Vagina (tissue), 2 donors: ENCODE measurements at regions not wholly inside any gene's neighbourhood (a gene's known extent, or its start where the extent isn't known, plus 50 kb on each side); places are given as distances from the start of the nearest gene placed in this dataset.

Experiments used
- POLR2A ChIP-seq, 2 donors: fragments of 450-650 bp; IDR thresholded peaks; one replicate each; pipeline ENCODE4 v1.6.1; 2017; ENCODE audit warnings: antibody characterized with exemption in 2 of 2, mild to moderate bottlenecking in 2 of 2, moderate library complexity in 2 of 2
- POLR2AphosphoS5 ChIP-seq, 2 donors: sonication (generic); formaldehyde crosslinking; IDR thresholded peaks; one replicate each; pipeline ENCODE4 v1.9.0; 2017; ENCODE audit warnings: antibody characterized with exemption in 2 of 2, mild to moderate bottlenecking in 2 of 2, low read depth in 1 of 2; ENCODE audit not compliant: insufficient read depth in 1 of 2
- TF ChIP-seq, protein P1 (sequence below), 3 experiments: fragments of 450-650 bp in 2 of 3; fragments of 200-600 bp in 1 of 3; sonication (generic) in 1 of 3; IDR thresholded peaks; one replicate each; pipeline ENCODE4 v1.5.1; 2017 to 2019; ENCODE audit warnings: antibody characterized with exemption in 3 of 3, mild to moderate bottlenecking in 2 of 3, moderate library complexity in 2 of 3

DNA sequence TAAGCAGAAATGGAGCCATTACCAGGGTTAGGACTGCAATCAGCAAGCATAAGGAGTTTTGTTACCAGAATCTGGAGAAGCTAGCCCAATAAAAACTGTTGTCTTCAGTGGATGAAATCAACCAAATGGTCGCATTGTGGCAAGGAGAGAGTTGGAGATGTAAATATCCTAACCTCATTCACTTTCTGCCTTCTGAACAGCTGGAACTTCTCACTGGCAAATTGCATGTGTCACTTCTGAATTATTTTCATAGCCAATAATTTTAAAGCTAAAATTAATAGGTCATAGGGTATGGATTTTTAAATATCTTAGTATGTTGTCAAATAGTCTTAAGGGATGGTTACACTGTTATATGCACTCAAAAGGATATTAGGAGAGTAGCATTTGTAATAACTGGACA, 121.6 kb downstream of the SUCNR1 start:
- no peak for TF ChIP-seq POLR2A (IDR thresholded peaks at IDR 0.05)
- no peak for TF ChIP-seq POLR2AphosphoS5 (IDR thresholded peaks at IDR 0.05; ENCODE audit: insufficient read depth in 1 of 2, low read depth in 1 of 2)
- TF ChIP-seq, protein P1, sequence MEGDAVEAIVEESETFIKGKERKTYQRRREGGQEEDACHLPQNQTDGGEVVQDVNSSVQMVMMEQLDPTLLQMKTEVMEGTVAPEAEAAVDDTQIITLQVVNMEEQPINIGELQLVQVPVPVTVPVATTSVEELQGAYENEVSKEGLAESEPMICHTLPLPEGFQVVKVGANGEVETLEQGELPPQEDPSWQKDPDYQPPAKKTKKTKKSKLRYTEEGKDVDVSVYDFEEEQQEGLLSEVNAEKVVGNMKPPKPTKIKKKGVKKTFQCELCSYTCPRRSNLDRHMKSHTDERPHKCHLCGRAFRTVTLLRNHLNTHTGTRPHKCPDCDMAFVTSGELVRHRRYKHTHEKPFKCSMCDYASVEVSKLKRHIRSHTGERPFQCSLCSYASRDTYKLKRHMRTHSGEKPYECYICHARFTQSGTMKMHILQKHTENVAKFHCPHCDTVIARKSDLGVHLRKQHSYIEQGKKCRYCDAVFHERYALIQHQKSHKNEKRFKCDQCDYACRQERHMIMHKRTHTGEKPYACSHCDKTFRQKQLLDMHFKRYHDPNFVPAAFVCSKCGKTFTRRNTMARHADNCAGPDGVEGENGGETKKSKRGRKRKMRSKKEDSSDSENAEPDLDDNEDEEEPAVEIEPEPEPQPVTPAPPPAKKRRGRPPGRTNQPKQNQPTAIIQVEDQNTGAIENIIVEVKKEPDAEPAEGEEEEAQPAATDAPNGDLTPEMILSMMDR (IDR thresholded peaks at IDR 0.05), result no peak
